Neural cell (in vitro differentiated cells): ENCODE measurements at regions not wholly inside any gene's neighbourhood (a gene's known extent, or its start where the extent isn't known, plus 50 kb on each side); places are given as distances from the start of the nearest gene placed in this dataset.

Experiments used
- H2AFZ ChIP-seq: fragments of 200-600, 300-800 bp; sonication (generic), shearing (Covaris generic); 2 replicates; pipeline ENCODE4 v1.6.0; 2014; ENCODE audit warnings: low read depth, mild to moderate bottlenecking, antibody characterized with exemption, low read length, moderate library complexity
- H3F3A ChIP-seq: fragments of 200-600 bp; shearing (Covaris generic); 2 replicates; pipeline ENCODE4 v1.6.1; 2016; ENCODE audit warnings: mild to moderate bottlenecking, moderate library complexity, mixed read lengths, antibody characterized with exemption, low read length; ENCODE audit not compliant: insufficient read depth, poor library complexity, severe bottlenecking
- H3K27ac ChIP-seq: fragments of 200-600, 300-800 bp; sonication (generic), shearing (Covaris generic); 2 replicates; pipeline ENCODE4 v1.5.1; 2014; ENCODE audit warnings: mild to moderate bottlenecking, low read length, moderate library complexity
- H3K27me3 ChIP-seq: fragments of 300-800, 200-600 bp; sonication (generic), shearing (Covaris generic); 2 replicates; pipeline ENCODE4 v1.6.0; 2014; ENCODE audit warnings: mild to moderate bottlenecking, low read depth, low read length, moderate library complexity; ENCODE audit not compliant: insufficient read depth
- H3K36me3 ChIP-seq: fragments of 300-800, 200-600 bp; sonication (generic), shearing (Covaris generic); 2 replicates; pipeline ENCODE4 v1.5.1; 2014; ENCODE audit warnings: mild to moderate bottlenecking, antibody characterized with exemption, low read length, moderate library complexity; ENCODE audit not compliant: insufficient read depth
- H3K4me2 ChIP-seq: fragments of 300-800, 200-600 bp; sonication (generic), shearing (Covaris generic); 2 replicates; pipeline ENCODE4 v1.6.0; 2014; ENCODE audit warnings: mild to moderate bottlenecking, low read length
- H3K4me3 ChIP-seq: fragments of 300-800, 200-600 bp; sonication (generic), shearing (Covaris generic); 2 replicates; pipeline ENCODE4 v1.5.1; 2014; ENCODE audit warnings: mild to moderate bottlenecking, low read length, moderate library complexity
- H3K79me2 ChIP-seq: fragments of 200-600 bp; shearing (Covaris generic); replicated peaks from 2 replicates; pipeline ENCODE4 v1.6.0; 2014; ENCODE audit warnings: mild to moderate bottlenecking, low read length, moderate library complexity; ENCODE audit not compliant: insufficient read depth
- H3K9ac ChIP-seq: fragments of 300-800, 200-600 bp; sonication (generic), shearing (Covaris generic); 2 replicates; pipeline ENCODE4 v1.6.1; 2016; ENCODE audit warnings: mild to moderate bottlenecking, low read length, mixed read lengths
- H3K9me2 ChIP-seq: fragments of 200-600 bp; shearing (Covaris generic); 2 replicates; pipeline ENCODE4 v1.6.1; 2016; ENCODE audit warnings: mild to moderate bottlenecking, low read length, mixed read lengths; ENCODE audit not compliant: insufficient read depth
- H3K9me3 ChIP-seq: fragments of 200-600, 300-800 bp; sonication (generic), shearing (Covaris generic); 2 replicates; pipeline ENCODE4 v1.6.1; 2016; ENCODE audit warnings: mild to moderate bottlenecking, mixed run types, low read length, moderate library complexity, mixed read lengths
- H4K20me1 ChIP-seq: fragments of 200-600 bp; shearing (Covaris generic); 2 replicates; pipeline ENCODE4 v1.6.1; 2016; ENCODE audit warnings: mild to moderate bottlenecking, mixed run types; ENCODE audit not compliant: insufficient read depth
- CTCF ChIP-seq: fragments of 450-650 bp; IDR thresholded peaks from 2 replicates; pipeline ENCODE4 v1.5.1; 2014; ENCODE audit warnings: antibody characterized with exemption, mild to moderate bottlenecking, moderate library complexity; ENCODE audit not compliant: poor library complexity, severe bottlenecking
- EP300 ChIP-seq: fragments of 450-650 bp; conservative IDR thresholded peaks from 2 replicates; pipeline ENCODE4 v1.6.1; 2014; ENCODE audit warnings: antibody characterized with exemption, mild to moderate bottlenecking, moderate library complexity; ENCODE audit not compliant: poor library complexity, severe bottlenecking
- EZH2 ChIP-seq: fragments of 200-600, 300-800 bp; shearing (Covaris generic), sonication (generic); IDR thresholded peaks from 2 replicates; pipeline ENCODE4 v1.6.1; 2014; ENCODE audit warnings: antibody characterized with exemption, low read length, borderline replicate concordance, mild to moderate bottlenecking; ENCODE audit not compliant: insufficient read depth, poor library complexity, severe bottlenecking
- MXI1 ChIP-seq: fragments of 450-650 bp; conservative IDR thresholded peaks from 2 replicates; pipeline ENCODE4 v1.6.1; 2014; ENCODE audit warnings: antibody characterized with exemption, mild to moderate bottlenecking; ENCODE audit not compliant: poor library complexity, severe bottlenecking
- POLR2AphosphoS5 ChIP-seq: IDR thresholded peaks from 2 replicates; pipeline ENCODE4 v1.6.1; 2012
- RAD21 ChIP-seq: fragments of 450-650 bp; conservative IDR thresholded peaks from 2 replicates; pipeline ENCODE4 v1.6.1; 2014; ENCODE audit warnings: antibody characterized with exemption, mild to moderate bottlenecking, moderate library complexity
- REST ChIP-seq: IDR thresholded peaks from 2 replicates; pipeline ENCODE4 v1.6.1; 2012; ENCODE audit warnings: borderline replicate concordance
- SMC3 ChIP-seq: fragments of 450-650 bp; conservative IDR thresholded peaks from 2 replicates; pipeline ENCODE4 v1.6.1; 2014; ENCODE audit warnings: antibody characterized with exemption, mild to moderate bottlenecking, moderate library complexity; ENCODE audit not compliant: poor library complexity

- TF ChIP-seq RAD21: no peak
- no peak for TF ChIP-seq MXI1
Observed at GRCh38 chr7:109111086-109111485, 541.4 kb downstream of the DNAJB9 start (continued).

GRCh38 chr7:109121599-109122300, 552.1 kb downstream of the DNAJB9 start:
- no peaks in the 10 kb centered on the region for H3K27me3 ChIP-seq
- H3K27ac ChIP-seq: no peak overlapping the region
- H4K20me1 ChIP-seq: no peaks in the 10 kb centered on the region
- no peak overlapping the region for H3K4me2 ChIP-seq
- H3K79me2 ChIP-seq: no peaks in the 10 kb centered on the region
- H3K9me3 ChIP-seq: no peaks in the 10 kb centered on the region
- no peaks in the 10 kb centered on the region for H3K36me3 ChIP-seq
- no peak overlapping the region for H2AFZ ChIP-seq
- no peak overlapping the region for H3K4me3 ChIP-seq
- TF ChIP-seq EP300: no peak
- TF ChIP-seq EZH2: no peak
- no peak for TF ChIP-seq POLR2AphosphoS5
- no peak for TF ChIP-seq RAD21
- no peak for TF ChIP-seq REST
- no peak overlapping the region for H3K9ac ChIP-seq
- H3K9me2 ChIP-seq: no peaks in the 10 kb centered on the region
- no peaks in the 10 kb centered on the region for H3F3A ChIP-seq

GRCh38 chr7:109125001-109125400, 555.3 kb downstream of the DNAJB9 start:
- no peaks in the 10 kb centered on the region for H3K36me3 ChIP-seq
- no peaks in the 10 kb centered on the region for H3K27me3 ChIP-seq
- H3K9me2 ChIP-seq: no peaks in the 10 kb centered on the region
- H4K20me1 ChIP-seq: no peaks in the 10 kb centered on the region
- no peaks in the 10 kb centered on the region for H3K9me3 ChIP-seq
- no peak overlapping the region for H3K27ac ChIP-seq
- H3K79me2 ChIP-seq: no peaks in the 10 kb centered on the region
- no peak overlapping the region for H2AFZ ChIP-seq
- no peak overlapping the region for H3K4me3 ChIP-seq
- no peak overlapping the region for H3K9ac ChIP-seq
- no peak overlapping the region for H3K4me2 ChIP-seq
- TF ChIP-seq POLR2AphosphoS5 (no peak), CTCF (no peak), REST (no peak), MXI1 (no peak), SMC3 (no peak)
- no peaks in the 10 kb centered on the region for H3F3A ChIP-seq
